ENCODE measurements at regions not wholly inside any gene's neighbourhood (a gene's known extent, or its start where the extent isn't known, plus 50 kb on each side); places are given as distances from the start of the nearest gene placed in this dataset.

- TF ChIP-seq CTCF (IDR thresholded peaks at IDR 0.05; ENCODE audit: low read depth, low read length) = no peak
- TF ChIP-seq EZH2phosphoT487 (IDR thresholded peaks at IDR 0.05; ENCODE audit: low read depth) = no peak
Observed at GRCh38 chr16:52351451-52351850, 195.5 kb downstream of the TOX3 start.
